ENCODE measurements at regions not wholly inside any gene's neighbourhood (a gene's known extent, or its start where the extent isn't known, plus 50 kb on each side); places are given as distances from the start of the nearest gene placed in this dataset.

- TF ChIP-seq CTCF (IDR thresholded peaks at IDR 0.05) (no peak), POLR2AphosphoS5 (IDR thresholded peaks at IDR 0.05) (no peak)
These were observed 2222.5 kb downstream of the LRRC4C start for GRCh38 chr11:39236916-39237315.
